HepG2 (cell line): ENCODE measurements at regions not wholly inside any gene's neighbourhood (a gene's known extent, or its start where the extent isn't known, plus 50 kb on each side); places are given as distances from the start of the nearest gene placed in this dataset.
A peak's percentile ranks its signal among the peaks of the same experiment; 100 is the strongest.

Experiments
- ATF3 ChIP-seq: sonication (generic); formaldehyde crosslinking; IDR thresholded peaks from 2 replicates; pipeline ENCODE4 v1.4.0; 2020; ENCODE audit warnings: missing genetic modification reagents
- ATM ChIP-seq: fragments of 450-650 bp; IDR thresholded peaks from 2 replicates; pipeline ENCODE4 v1.7.1; 2017; ENCODE audit warnings: mild to moderate bottlenecking, borderline replicate concordance
- ESRRA ChIP-seq: sonication (generic); formaldehyde crosslinking; IDR thresholded peaks from 2 replicates; pipeline ENCODE4 v1.5.1; 2020; ENCODE audit warnings: mild to moderate bottlenecking, low read depth, missing genetic modification reagents
- GPBP1L1 ChIP-seq: sonication (generic); formaldehyde crosslinking; IDR thresholded peaks from 2 replicates; pipeline ENCODE4 v1.5.0; 2020; ENCODE audit warnings: mild to moderate bottlenecking, missing genetic modification reagents
- KLF13 ChIP-seq: sonication (generic); formaldehyde crosslinking; IDR thresholded peaks from 2 replicates; pipeline ENCODE4 v1.4.0; 2020; ENCODE audit warnings: mild to moderate bottlenecking, missing genetic modification reagents
- RAD51 ChIP-seq: fragments of 450-650 bp; IDR thresholded peaks from 2 replicates; pipeline ENCODE4 v1.6.1; 2016; ENCODE audit warnings: borderline replicate concordance
- REST ChIP-seq, 2 experiments: IDR thresholded peaks; 2 replicates each; pipeline ENCODE4 v1.6.1; 2011 to 2012; ENCODE audit warnings: low read length in 2 of 2, borderline replicate concordance in 1 of 2, low read depth in 1 of 2, mild to moderate bottlenecking in 1 of 2, moderate library complexity in 1 of 2
- TGIF2 ChIP-seq: IDR thresholded peaks from 2 replicates; pipeline ENCODE4 v1.6.1; 2016; ENCODE audit warnings: control low read depth, missing compliant biosample characterization
- ZMYM2 ChIP-seq: sonication (generic); formaldehyde crosslinking; IDR thresholded peaks from 2 replicates; pipeline ENCODE4 v1.8.0; 2022; ENCODE audit warnings: mild to moderate bottlenecking, missing genetic modification reagents
- ZNF235 ChIP-seq: sonication (generic); formaldehyde crosslinking; IDR thresholded peaks from 2 replicates; pipeline ENCODE4 v1.8.1; 2023; ENCODE audit warnings: mild to moderate bottlenecking, missing genetic modification reagents, borderline replicate concordance
- ZNF552 ChIP-seq: sonication (generic); formaldehyde crosslinking; IDR thresholded peaks from 2 replicates; pipeline ENCODE4 v1.9.0; 2022; ENCODE audit warnings: missing genetic modification reagents, mild to moderate bottlenecking, borderline replicate concordance
- ZNF589 ChIP-seq: sonication (generic); formaldehyde crosslinking; conservative IDR thresholded peaks from 2 replicates; pipeline ENCODE4 v1.8.0; 2022; ENCODE audit warnings: mild to moderate bottlenecking, moderate library complexity, missing genetic modification reagents
- TF ChIP-seq, protein P1 (sequence below): sonication (generic); formaldehyde crosslinking; IDR thresholded peaks from 2 replicates; pipeline ENCODE4 v1.4.0; 2020; ENCODE audit warnings: missing genetic modification reagents
- TF ChIP-seq, protein P2 (sequence below): sonication (generic); formaldehyde crosslinking; IDR thresholded peaks from 2 replicates; pipeline ENCODE4 v1.4.0; 2020; ENCODE audit warnings: missing genetic modification reagents

DNA sequence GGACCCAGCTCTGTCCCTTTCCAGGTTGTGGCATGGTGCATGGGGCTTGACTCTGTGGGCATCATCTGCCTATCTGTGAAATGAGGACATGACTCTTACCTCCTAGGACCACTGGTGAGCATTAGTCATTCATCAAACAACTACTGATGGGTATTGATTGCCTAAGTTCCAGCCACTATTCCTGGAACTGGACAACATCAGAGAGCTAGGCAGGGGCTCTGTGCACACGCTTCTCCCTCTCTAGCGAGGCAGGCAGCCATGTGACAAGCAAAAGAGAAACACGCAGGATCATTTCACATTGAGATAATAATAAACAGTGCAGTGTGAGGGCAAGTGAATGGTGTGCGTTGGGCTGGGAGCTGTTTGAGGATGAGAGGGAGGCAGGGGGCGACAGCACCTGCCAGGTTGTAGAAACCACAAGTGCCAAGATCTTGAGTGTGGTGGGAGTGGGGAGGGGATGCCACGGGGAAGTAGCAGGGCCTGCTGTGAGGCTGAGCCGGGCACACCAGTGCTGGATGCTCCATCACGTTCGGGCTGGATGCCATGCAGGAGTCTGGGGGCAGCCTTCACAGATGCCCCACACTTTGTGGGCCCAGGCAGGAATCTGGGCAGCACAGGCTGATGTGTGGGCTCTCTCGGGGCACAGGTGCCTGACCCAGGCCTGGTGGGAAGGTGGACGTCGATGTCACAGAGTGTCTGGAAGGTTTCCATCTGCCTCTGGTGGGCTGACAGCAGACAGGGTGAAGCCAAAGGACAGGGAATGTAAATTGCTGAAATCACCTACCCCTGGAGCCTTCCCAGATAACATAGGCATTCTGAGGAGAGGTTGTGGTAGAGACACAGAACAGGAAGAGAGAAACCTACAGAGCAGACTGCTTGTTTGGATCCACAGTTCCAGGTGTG, 405.5 kb downstream of the RPS24 start (continued):
- TF ChIP-seq, protein P1, sequence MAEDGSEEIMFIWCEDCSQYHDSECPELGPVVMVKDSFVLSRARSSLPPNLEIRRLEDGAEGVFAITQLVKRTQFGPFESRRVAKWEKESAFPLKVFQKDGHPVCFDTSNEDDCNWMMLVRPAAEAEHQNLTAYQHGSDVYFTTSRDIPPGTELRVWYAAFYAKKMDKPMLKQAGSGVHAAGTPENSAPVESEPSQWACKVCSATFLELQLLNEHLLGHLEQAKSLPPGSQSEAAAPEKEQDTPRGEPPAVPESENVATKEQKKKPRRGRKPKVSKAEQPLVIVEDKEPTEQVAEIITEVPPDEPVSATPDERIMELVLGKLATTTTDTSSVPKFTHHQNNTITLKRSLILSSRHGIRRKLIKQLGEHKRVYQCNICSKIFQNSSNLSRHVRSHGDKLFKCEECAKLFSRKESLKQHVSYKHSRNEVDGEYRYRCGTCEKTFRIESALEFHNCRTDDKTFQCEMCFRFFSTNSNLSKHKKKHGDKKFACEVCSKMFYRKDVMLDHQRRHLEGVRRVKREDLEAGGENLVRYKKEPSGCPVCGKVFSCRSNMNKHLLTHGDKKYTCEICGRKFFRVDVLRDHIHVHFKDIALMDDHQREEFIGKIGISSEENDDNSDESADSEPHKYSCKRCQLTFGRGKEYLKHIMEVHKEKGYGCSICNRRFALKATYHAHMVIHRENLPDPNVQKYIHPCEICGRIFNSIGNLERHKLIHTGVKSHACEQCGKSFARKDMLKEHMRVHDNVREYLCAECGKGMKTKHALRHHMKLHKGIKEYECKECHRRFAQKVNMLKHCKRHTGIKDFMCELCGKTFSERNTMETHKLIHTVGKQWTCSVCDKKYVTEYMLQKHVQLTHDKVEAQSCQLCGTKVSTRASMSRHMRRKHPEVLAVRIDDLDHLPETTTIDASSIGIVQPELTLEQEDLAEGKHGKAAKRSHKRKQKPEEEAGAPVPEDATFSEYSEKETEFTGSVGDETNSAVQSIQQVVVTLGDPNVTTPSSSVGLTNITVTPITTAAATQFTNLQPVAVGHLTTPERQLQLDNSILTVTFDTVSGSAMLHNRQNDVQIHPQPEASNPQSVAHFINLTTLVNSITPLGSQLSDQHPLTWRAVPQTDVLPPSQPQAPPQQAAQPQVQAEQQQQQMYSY: no peak
- TF ChIP-seq GPBP1L1 (CRISPR knock-in tag): no peak
- TF ChIP-seq KLF13 (CRISPR knock-in tag): no peak
- TF ChIP-seq ZNF552: no peak
- TF ChIP-seq ZNF235 (CRISPR knock-in tag): no peak
- TF ChIP-seq, protein P2, sequence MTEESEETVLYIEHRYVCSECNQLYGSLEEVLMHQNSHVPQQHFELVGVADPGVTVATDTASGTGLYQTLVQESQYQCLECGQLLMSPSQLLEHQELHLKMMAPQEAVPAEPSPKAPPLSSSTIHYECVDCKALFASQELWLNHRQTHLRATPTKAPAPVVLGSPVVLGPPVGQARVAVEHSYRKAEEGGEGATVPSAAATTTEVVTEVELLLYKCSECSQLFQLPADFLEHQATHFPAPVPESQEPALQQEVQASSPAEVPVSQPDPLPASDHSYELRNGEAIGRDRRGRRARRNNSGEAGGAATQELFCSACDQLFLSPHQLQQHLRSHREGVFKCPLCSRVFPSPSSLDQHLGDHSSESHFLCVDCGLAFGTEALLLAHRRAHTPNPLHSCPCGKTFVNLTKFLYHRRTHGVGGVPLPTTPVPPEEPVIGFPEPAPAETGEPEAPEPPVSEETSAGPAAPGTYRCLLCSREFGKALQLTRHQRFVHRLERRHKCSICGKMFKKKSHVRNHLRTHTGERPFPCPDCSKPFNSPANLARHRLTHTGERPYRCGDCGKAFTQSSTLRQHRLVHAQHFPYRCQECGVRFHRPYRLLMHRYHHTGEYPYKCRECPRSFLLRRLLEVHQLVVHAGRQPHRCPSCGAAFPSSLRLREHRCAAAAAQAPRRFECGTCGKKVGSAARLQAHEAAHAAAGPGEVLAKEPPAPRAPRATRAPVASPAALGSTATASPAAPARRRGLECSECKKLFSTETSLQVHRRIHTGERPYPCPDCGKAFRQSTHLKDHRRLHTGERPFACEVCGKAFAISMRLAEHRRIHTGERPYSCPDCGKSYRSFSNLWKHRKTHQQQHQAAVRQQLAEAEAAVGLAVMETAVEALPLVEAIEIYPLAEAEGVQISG: 0 out of 2 replicates have a peak, but pooled peaks have one; percentile 30
- TF ChIP-seq ATF3 (CRISPR knock-in tag): no peak
- TF ChIP-seq ESRRA: no peak
- no peak for TF ChIP-seq RAD51
- no peak for TF ChIP-seq REST (IDR thresholded peaks at IDR 0.05; ENCODE audit: borderline replicate concordance in 1 of 2, low read depth in 1 of 2, low read length in 2 of 2)
- TF ChIP-seq ATM: no peak
- no peak for TF ChIP-seq ZNF589 (CRISPR knock-in tag)
- no peak for TF ChIP-seq ZMYM2 (CRISPR knock-in tag)
- no peak for TF ChIP-seq TGIF2
